ENCODE measurements at regions not wholly inside any gene's neighbourhood (a gene's known extent, or its start where the extent isn't known, plus 50 kb on each side); places are given as distances from the start of the nearest gene placed in this dataset.
"Not testable (repeated sequence)": the region's sequence is repeated elsewhere in the genome, so short reads cannot be mapped to it uniquely, and the experiment has no call there.

- no peak for DNase-seq
Observed at GRCh38 chr15:62903437-62903836, 139.1 kb upstream of the TPM1 start.

- DNase-seq: no peak
Observed at GRCh38 chr15:62904041-62904910, 138.3 kb upstream of the TPM1 start.

GRCh38 chr15:62906627-62907026, 135.9 kb upstream of the TPM1 start:
- DNase-seq: no peak

GRCh38 chr15:62907275-62907674, 135.3 kb upstream of the TPM1 start:
- no peak for DNase-seq

GRCh38 chr15:62908341-62908740, 134.2 kb upstream of the TPM1 start:
- DNase-seq: not testable (repeated sequence)

GRCh38 chr15:62909257-62909656, 133.3 kb upstream of the TPM1 start:
- DNase-seq: no peak

- DNase-seq: no peak
Observed at GRCh38 chr15:62912282-62912681, 130.3 kb upstream of the TPM1 start.

- no peak for DNase-seq
Observed at GRCh38 chr15:62912808-62913207, 129.7 kb upstream of the TPM1 start.

- no peak for DNase-seq
Observed at GRCh38 chr15:62913246-62913645, 129.3 kb upstream of the TPM1 start.

- no peak for DNase-seq
Observed at GRCh38 chr15:62914461-62915079, 128.0 kb upstream of the TPM1 start.

- no peak for DNase-seq
Observed at GRCh38 chr15:62920682-62921502, 121.7 kb upstream of the TPM1 start.

GRCh38 chr15:62922514-62922913, 120.0 kb upstream of the TPM1 start:
- DNase-seq: no peak

GRCh38 chr15:62925875-62926274, 116.7 kb upstream of the TPM1 start:
- no peak for DNase-seq

GRCh38 chr15:62927196-62927595, 115.4 kb upstream of the TPM1 start:
- no peak for DNase-seq

- no peak for DNase-seq
Observed at GRCh38 chr15:62927836-62928235, 114.7 kb upstream of the TPM1 start.

GRCh38 chr15:62928242-62928999, 114.1 kb upstream of the TPM1 start:
- DNase-seq: no peak

GRCh38 chr15:62929000-62929357, 113.6 kb upstream of the TPM1 start:
- no peak for DNase-seq

- DNase-seq: no peak
Observed at GRCh38 chr15:62931650-62932049, 110.9 kb upstream of the TPM1 start.

GRCh38 chr15:62932436-62932835, 110.1 kb upstream of the TPM1 start:
- no peak for DNase-seq

- DNase-seq: no peak
Observed at GRCh38 chr15:62933386-62933785, 109.2 kb upstream of the TPM1 start.

GRCh38 chr15:62934236-62934971, 108.1 kb upstream of the TPM1 start:
- no peak for DNase-seq

Measured in NCI-H2227 treated with DMSO at 0.1 percent for 48 hours (cell line).